Neural cell (in vitro differentiated cells): ENCODE measurements at regions not wholly inside any gene's neighbourhood (a gene's known extent, or its start where the extent isn't known, plus 50 kb on each side); places are given as distances from the start of the nearest gene placed in this dataset.

Source experiments
- H2AFZ ChIP-seq: fragments of 200-600, 300-800 bp; sonication (generic), shearing (Covaris generic); 2 replicates; pipeline ENCODE4 v1.6.0; 2014; ENCODE audit warnings: low read depth, mild to moderate bottlenecking, antibody characterized with exemption, low read length, moderate library complexity
- H3F3A ChIP-seq: fragments of 200-600 bp; shearing (Covaris generic); 2 replicates; pipeline ENCODE4 v1.6.1; 2016; ENCODE audit warnings: mild to moderate bottlenecking, moderate library complexity, mixed read lengths, antibody characterized with exemption, low read length; ENCODE audit not compliant: insufficient read depth, poor library complexity, severe bottlenecking
- H3K27ac ChIP-seq: fragments of 200-600, 300-800 bp; sonication (generic), shearing (Covaris generic); 2 replicates; pipeline ENCODE4 v1.5.1; 2014; ENCODE audit warnings: mild to moderate bottlenecking, low read length, moderate library complexity
- H3K27me3 ChIP-seq: fragments of 300-800, 200-600 bp; sonication (generic), shearing (Covaris generic); 2 replicates; pipeline ENCODE4 v1.6.0; 2014; ENCODE audit warnings: mild to moderate bottlenecking, low read depth, low read length, moderate library complexity; ENCODE audit not compliant: insufficient read depth
- H3K36me3 ChIP-seq: fragments of 300-800, 200-600 bp; sonication (generic), shearing (Covaris generic); 2 replicates; pipeline ENCODE4 v1.5.1; 2014; ENCODE audit warnings: mild to moderate bottlenecking, antibody characterized with exemption, low read length, moderate library complexity; ENCODE audit not compliant: insufficient read depth
- H3K4me2 ChIP-seq: fragments of 300-800, 200-600 bp; sonication (generic), shearing (Covaris generic); 2 replicates; pipeline ENCODE4 v1.6.0; 2014; ENCODE audit warnings: mild to moderate bottlenecking, low read length
- H3K4me3 ChIP-seq: fragments of 300-800, 200-600 bp; sonication (generic), shearing (Covaris generic); 2 replicates; pipeline ENCODE4 v1.5.1; 2014; ENCODE audit warnings: mild to moderate bottlenecking, low read length, moderate library complexity
- H3K79me2 ChIP-seq: fragments of 200-600 bp; shearing (Covaris generic); replicated peaks from 2 replicates; pipeline ENCODE4 v1.6.0; 2014; ENCODE audit warnings: mild to moderate bottlenecking, low read length, moderate library complexity; ENCODE audit not compliant: insufficient read depth
- H3K9ac ChIP-seq: fragments of 300-800, 200-600 bp; sonication (generic), shearing (Covaris generic); 2 replicates; pipeline ENCODE4 v1.6.1; 2016; ENCODE audit warnings: mild to moderate bottlenecking, low read length, mixed read lengths
- H3K9me2 ChIP-seq: fragments of 200-600 bp; shearing (Covaris generic); 2 replicates; pipeline ENCODE4 v1.6.1; 2016; ENCODE audit warnings: mild to moderate bottlenecking, low read length, mixed read lengths; ENCODE audit not compliant: insufficient read depth
- H3K9me3 ChIP-seq: fragments of 200-600, 300-800 bp; sonication (generic), shearing (Covaris generic); 2 replicates; pipeline ENCODE4 v1.6.1; 2016; ENCODE audit warnings: mild to moderate bottlenecking, mixed run types, low read length, moderate library complexity, mixed read lengths
- H4K20me1 ChIP-seq: fragments of 200-600 bp; shearing (Covaris generic); 2 replicates; pipeline ENCODE4 v1.6.1; 2016; ENCODE audit warnings: mild to moderate bottlenecking, mixed run types; ENCODE audit not compliant: insufficient read depth
- EP300 ChIP-seq: fragments of 450-650 bp; conservative IDR thresholded peaks from 2 replicates; pipeline ENCODE4 v1.6.1; 2014; ENCODE audit warnings: antibody characterized with exemption, mild to moderate bottlenecking, moderate library complexity; ENCODE audit not compliant: poor library complexity, severe bottlenecking
- EZH2 ChIP-seq: fragments of 200-600, 300-800 bp; shearing (Covaris generic), sonication (generic); IDR thresholded peaks from 2 replicates; pipeline ENCODE4 v1.6.1; 2014; ENCODE audit warnings: antibody characterized with exemption, low read length, borderline replicate concordance, mild to moderate bottlenecking; ENCODE audit not compliant: insufficient read depth, poor library complexity, severe bottlenecking
- MXI1 ChIP-seq: fragments of 450-650 bp; conservative IDR thresholded peaks from 2 replicates; pipeline ENCODE4 v1.6.1; 2014; ENCODE audit warnings: antibody characterized with exemption, mild to moderate bottlenecking; ENCODE audit not compliant: poor library complexity, severe bottlenecking
- RAD21 ChIP-seq: fragments of 450-650 bp; conservative IDR thresholded peaks from 2 replicates; pipeline ENCODE4 v1.6.1; 2014; ENCODE audit warnings: antibody characterized with exemption, mild to moderate bottlenecking, moderate library complexity
- SMC3 ChIP-seq: fragments of 450-650 bp; conservative IDR thresholded peaks from 2 replicates; pipeline ENCODE4 v1.6.1; 2014; ENCODE audit warnings: antibody characterized with exemption, mild to moderate bottlenecking, moderate library complexity; ENCODE audit not compliant: poor library complexity
- TF ChIP-seq, protein P1 (sequence below): fragments of 450-650 bp; IDR thresholded peaks from 2 replicates; pipeline ENCODE4 v1.5.1; 2014; ENCODE audit warnings: antibody characterized with exemption, mild to moderate bottlenecking, moderate library complexity; ENCODE audit not compliant: poor library complexity, severe bottlenecking
- TF ChIP-seq, protein P2 (sequence below): IDR thresholded peaks from 2 replicates; pipeline ENCODE4 v1.6.1; 2012; ENCODE audit warnings: borderline replicate concordance

DNA sequence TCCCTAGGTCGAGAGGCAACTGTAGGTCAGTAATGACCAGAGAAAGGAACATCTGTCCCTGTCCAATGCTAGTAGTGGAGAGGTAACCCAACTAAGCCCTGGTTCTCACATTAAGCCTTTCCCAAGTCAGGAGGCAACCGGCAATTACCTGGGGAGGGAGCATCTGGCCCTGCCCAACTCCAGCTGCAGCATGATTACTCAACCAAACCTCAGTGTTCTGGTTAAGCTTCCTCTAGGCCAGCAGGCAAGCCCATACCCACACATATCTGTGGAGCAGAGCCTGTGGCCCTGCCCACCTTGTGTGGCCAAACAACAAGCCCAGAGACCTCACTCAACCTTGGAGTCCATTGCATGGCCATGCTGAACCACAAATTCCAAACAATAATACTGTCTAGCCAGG is 220.8 kb upstream of the SLC24A2 start:
- peaks cover 4% of the 10 kb centered on the region for H3K9me3 ChIP-seq
- TF ChIP-seq SMC3 (no peak), EP300 (no peak), EZH2 (no peak), MXI1 (no peak)
- TF ChIP-seq, protein P1, sequence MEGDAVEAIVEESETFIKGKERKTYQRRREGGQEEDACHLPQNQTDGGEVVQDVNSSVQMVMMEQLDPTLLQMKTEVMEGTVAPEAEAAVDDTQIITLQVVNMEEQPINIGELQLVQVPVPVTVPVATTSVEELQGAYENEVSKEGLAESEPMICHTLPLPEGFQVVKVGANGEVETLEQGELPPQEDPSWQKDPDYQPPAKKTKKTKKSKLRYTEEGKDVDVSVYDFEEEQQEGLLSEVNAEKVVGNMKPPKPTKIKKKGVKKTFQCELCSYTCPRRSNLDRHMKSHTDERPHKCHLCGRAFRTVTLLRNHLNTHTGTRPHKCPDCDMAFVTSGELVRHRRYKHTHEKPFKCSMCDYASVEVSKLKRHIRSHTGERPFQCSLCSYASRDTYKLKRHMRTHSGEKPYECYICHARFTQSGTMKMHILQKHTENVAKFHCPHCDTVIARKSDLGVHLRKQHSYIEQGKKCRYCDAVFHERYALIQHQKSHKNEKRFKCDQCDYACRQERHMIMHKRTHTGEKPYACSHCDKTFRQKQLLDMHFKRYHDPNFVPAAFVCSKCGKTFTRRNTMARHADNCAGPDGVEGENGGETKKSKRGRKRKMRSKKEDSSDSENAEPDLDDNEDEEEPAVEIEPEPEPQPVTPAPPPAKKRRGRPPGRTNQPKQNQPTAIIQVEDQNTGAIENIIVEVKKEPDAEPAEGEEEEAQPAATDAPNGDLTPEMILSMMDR = no peak
- TF ChIP-seq, protein P2, sequence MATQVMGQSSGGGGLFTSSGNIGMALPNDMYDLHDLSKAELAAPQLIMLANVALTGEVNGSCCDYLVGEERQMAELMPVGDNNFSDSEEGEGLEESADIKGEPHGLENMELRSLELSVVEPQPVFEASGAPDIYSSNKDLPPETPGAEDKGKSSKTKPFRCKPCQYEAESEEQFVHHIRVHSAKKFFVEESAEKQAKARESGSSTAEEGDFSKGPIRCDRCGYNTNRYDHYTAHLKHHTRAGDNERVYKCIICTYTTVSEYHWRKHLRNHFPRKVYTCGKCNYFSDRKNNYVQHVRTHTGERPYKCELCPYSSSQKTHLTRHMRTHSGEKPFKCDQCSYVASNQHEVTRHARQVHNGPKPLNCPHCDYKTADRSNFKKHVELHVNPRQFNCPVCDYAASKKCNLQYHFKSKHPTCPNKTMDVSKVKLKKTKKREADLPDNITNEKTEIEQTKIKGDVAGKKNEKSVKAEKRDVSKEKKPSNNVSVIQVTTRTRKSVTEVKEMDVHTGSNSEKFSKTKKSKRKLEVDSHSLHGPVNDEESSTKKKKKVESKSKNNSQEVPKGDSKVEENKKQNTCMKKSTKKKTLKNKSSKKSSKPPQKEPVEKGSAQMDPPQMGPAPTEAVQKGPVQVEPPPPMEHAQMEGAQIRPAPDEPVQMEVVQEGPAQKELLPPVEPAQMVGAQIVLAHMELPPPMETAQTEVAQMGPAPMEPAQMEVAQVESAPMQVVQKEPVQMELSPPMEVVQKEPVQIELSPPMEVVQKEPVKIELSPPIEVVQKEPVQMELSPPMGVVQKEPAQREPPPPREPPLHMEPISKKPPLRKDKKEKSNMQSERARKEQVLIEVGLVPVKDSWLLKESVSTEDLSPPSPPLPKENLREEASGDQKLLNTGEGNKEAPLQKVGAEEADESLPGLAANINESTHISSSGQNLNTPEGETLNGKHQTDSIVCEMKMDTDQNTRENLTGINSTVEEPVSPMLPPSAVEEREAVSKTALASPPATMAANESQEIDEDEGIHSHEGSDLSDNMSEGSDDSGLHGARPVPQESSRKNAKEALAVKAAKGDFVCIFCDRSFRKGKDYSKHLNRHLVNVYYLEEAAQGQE = no peak
- H2AFZ ChIP-seq = no peak overlapping the region
- H3F3A ChIP-seq = no peaks in the 10 kb centered on the region
- no peak overlapping the region for H3K4me3 ChIP-seq
- no peaks in the 10 kb centered on the region for H3K27me3 ChIP-seq
- H3K4me2 ChIP-seq = no peak overlapping the region
- H3K27ac ChIP-seq = no peak overlapping the region
- H3K9ac ChIP-seq = no peak overlapping the region
- H3K36me3 ChIP-seq = no peaks in the 10 kb centered on the region
- H3K9me2 ChIP-seq = no peaks in the 10 kb centered on the region
- no peaks in the 10 kb centered on the region for H4K20me1 ChIP-seq
- no peaks in the 10 kb centered on the region for H3K79me2 ChIP-seq

DNA sequence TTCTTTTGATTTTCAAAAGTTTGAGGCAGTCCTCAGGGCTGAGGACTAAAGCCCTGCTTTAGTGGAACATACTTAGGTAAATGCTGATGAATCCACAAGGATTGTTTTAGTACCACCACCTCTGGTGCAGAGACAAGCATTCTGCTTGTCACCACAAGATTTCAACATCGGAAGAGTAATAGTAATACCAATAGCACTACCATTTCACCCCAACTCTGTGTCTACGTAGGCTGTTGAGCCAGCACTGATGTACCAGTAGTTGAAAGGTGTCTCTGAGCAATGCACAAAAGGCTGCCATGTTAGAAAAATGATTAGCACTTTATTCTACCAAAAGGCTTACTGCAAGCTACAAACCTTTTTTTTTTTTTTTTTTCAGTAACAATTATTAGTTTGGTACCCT is 213.2 kb upstream of the SLC24A2 start:
- TF ChIP-seq, protein P2 = no peak
- no peak for TF ChIP-seq RAD21
- TF ChIP-seq MXI1 = no peak
- TF ChIP-seq SMC3 = no peak
- TF ChIP-seq EP300 = no peak

More for the DNA sequence above, 213.2 kb upstream of the SLC24A2 start:
- H3K9me3 ChIP-seq = no peaks in the 10 kb centered on the region
- no peaks in the 10 kb centered on the region for H3K27me3 ChIP-seq
- H3K4me2 ChIP-seq = no peak overlapping the region
- no peak overlapping the region for H3K9ac ChIP-seq
- H2AFZ ChIP-seq = no peak overlapping the region
- H3K4me3 ChIP-seq = no peak overlapping the region
- H3F3A ChIP-seq = no peaks in the 10 kb centered on the region
- H3K79me2 ChIP-seq = no peaks in the 10 kb centered on the region
- H3K36me3 ChIP-seq = no peaks in the 10 kb centered on the region
- H3K27ac ChIP-seq = no peak overlapping the region
- no peaks in the 10 kb centered on the region for H4K20me1 ChIP-seq
- H3K9me2 ChIP-seq = no peaks in the 10 kb centered on the region
